Gastroesophageal sphincter (tissue), 4 donors: ENCODE measurements at regions not wholly inside any gene's neighbourhood (a gene's known extent, or its start where the extent isn't known, plus 50 kb on each side); places are given as distances from the start of the nearest gene placed in this dataset.

Experiments
- ATAC-seq: fragments of 150-250 bp; one replicate; pipeline ENCODE4 v1.9.1; 2016; ENCODE audit warnings: mild to moderate bottlenecking, moderate library complexity
- H3K27ac ChIP-seq, 4 donors: fragments of 200-600 bp; sonication (generic) in 3 of 4; 1 replicate in 3 of 4; 2 replicates in 1 of 4; pipeline ENCODE4 v1.5.1; 2016 to 2019
- H3K27me3 ChIP-seq: fragments of 200-600 bp; sonication (generic); one replicate; pipeline ENCODE4 v1.5.1; 2019
- H3K36me3 ChIP-seq, 2 donors: fragments of 200-600 bp; sonication (generic); one replicate each; pipeline ENCODE4 v1.5.1; 2019; ENCODE audit warnings: control low read depth in 1 of 2
- H3K4me1 ChIP-seq, 3 donors: fragments of 200-600 bp; sonication (generic); 1 replicate in 2 of 3; 2 replicates in 1 of 3; pipeline ENCODE4 v1.5.1; 2016 to 2019; ENCODE audit warnings: control low read depth in 2 of 3
- H3K4me3 ChIP-seq, 2 donors: fragments of 200-600 bp; sonication (generic); one replicate each; pipeline ENCODE4 v1.5.1; 2019; ENCODE audit warnings: mild to moderate bottlenecking in 1 of 2, moderate library complexity in 1 of 2
- H3K9me3 ChIP-seq, 3 donors: fragments of 200-600 bp; sonication (generic); one replicate each; pipeline ENCODE4 v1.5.1; 2017 to 2019; ENCODE audit warnings: control low read depth in 2 of 3
- EP300 ChIP-seq: sonication (generic); formaldehyde crosslinking; IDR thresholded peaks from one replicate; pipeline ENCODE4 v1.6.1; 2017; ENCODE audit warnings: antibody characterized with exemption, mild to moderate bottlenecking
- POLR2A ChIP-seq, 2 donors: fragments of 450-650 bp; IDR thresholded peaks; one replicate each; pipeline ENCODE4 v1.6.1; 2017; ENCODE audit warnings: antibody characterized with exemption in 2 of 2, mild to moderate bottlenecking in 2 of 2, moderate library complexity in 1 of 2
- POLR2AphosphoS5 ChIP-seq: sonication (generic); formaldehyde crosslinking; IDR thresholded peaks from one replicate; pipeline ENCODE4 v1.6.1; 2017; ENCODE audit warnings: antibody characterized with exemption
- WGBS, 2 donors: methylation state at CpG; one replicate each; pipeline ENCODE4 v1.1.5; 2018; ENCODE audit warnings: low coverage in 1 of 2; 5-methylcytosine and 5-hydroxymethylcytosine counted together
- TF ChIP-seq, protein P1 (sequence below), 4 experiments: fragments of 200-600 bp in 2 of 4; fragments of 450-650 bp in 2 of 4; sonication (generic) in 1 of 4; IDR thresholded peaks; one replicate each; pipeline ENCODE4 v1.5.1; 2017 to 2019; ENCODE audit warnings: antibody characterized with exemption in 4 of 4, mild to moderate bottlenecking in 2 of 4, moderate library complexity in 2 of 4

DNA sequence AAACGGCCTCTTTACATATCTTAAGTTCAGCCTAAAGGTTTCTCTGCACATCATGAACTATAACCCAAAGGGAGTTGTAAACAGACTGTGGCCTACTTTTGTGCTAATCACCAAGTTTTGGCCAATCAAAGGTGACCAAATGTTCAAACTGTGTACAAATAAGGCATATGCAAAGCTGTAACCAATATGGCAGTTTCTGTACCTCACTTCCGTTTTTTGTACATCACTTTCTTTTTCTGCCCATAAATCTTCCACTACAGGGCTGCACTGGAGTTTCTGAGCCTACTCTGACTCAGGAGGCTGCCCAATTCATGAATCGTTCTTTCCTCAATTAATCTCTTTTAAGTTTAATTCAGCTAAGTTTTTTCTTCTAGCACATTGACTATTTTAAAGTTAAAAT is 318.7 kb downstream of the SLC7A11 start:
- no peak overlapping the region for H3K27ac ChIP-seq
- WGBS, 2 donors: 89% methylated on average over 3 of the region's 3 CpGs
- H3K9me3 ChIP-seq: no peaks in the 10 kb centered on the region
- no peak for ATAC-seq
- H3K4me1 ChIP-seq: no peaks in the 10 kb centered on the region
- H3K27me3 ChIP-seq: no peaks in the 10 kb centered on the region
- TF ChIP-seq, protein P1, sequence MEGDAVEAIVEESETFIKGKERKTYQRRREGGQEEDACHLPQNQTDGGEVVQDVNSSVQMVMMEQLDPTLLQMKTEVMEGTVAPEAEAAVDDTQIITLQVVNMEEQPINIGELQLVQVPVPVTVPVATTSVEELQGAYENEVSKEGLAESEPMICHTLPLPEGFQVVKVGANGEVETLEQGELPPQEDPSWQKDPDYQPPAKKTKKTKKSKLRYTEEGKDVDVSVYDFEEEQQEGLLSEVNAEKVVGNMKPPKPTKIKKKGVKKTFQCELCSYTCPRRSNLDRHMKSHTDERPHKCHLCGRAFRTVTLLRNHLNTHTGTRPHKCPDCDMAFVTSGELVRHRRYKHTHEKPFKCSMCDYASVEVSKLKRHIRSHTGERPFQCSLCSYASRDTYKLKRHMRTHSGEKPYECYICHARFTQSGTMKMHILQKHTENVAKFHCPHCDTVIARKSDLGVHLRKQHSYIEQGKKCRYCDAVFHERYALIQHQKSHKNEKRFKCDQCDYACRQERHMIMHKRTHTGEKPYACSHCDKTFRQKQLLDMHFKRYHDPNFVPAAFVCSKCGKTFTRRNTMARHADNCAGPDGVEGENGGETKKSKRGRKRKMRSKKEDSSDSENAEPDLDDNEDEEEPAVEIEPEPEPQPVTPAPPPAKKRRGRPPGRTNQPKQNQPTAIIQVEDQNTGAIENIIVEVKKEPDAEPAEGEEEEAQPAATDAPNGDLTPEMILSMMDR (IDR thresholded peaks at IDR 0.05): no peak
- no peak for TF ChIP-seq POLR2AphosphoS5
- TF ChIP-seq EP300: no peak
- no peak for TF ChIP-seq POLR2A (IDR thresholded peaks at IDR 0.05)
- H3K4me3 ChIP-seq: no peak overlapping the region
- H3K36me3 ChIP-seq: no peaks in the 10 kb centered on the region

DNA sequence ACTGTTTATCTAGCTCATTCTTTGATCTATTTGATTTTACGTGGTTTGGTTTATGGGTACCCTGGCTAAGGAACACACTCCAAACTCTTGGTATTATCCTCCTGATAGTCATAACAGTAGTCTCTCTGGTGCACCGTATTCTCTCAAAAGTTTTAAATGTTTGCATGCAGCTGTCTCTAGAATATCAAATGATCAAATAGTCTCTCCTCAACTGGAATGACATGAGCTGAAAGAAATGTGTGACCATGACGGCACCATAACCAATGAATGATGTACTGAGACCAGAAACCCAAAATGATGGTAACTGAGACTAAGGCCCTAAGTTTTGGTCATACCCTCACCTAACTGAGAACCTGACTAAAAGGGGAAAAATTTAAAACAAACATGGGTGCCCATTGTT is 319.4 kb downstream of the SLC7A11 start:
- Histone ChIP-seq H3K27me3 (no peaks in the 10 kb centered on the region), H3K36me3 (no peaks in the 10 kb centered on the region), H3K4me1 (no peaks in the 10 kb centered on the region), H3K27ac (no peak overlapping the region), H3K9me3 (no peaks in the 10 kb centered on the region), H3K4me3 (no peak overlapping the region)
- TF ChIP-seq POLR2A (IDR thresholded peaks at IDR 0.05) (no peak), POLR2AphosphoS5 (no peak), EP300 (no peak)
- TF ChIP-seq, protein P1 (IDR thresholded peaks at IDR 0.05): no peak
- ATAC-seq: no peak
- WGBS, 2 donors: 78 to 81% methylated on average over 2 to 3 of the region's 3 CpGs

DNA sequence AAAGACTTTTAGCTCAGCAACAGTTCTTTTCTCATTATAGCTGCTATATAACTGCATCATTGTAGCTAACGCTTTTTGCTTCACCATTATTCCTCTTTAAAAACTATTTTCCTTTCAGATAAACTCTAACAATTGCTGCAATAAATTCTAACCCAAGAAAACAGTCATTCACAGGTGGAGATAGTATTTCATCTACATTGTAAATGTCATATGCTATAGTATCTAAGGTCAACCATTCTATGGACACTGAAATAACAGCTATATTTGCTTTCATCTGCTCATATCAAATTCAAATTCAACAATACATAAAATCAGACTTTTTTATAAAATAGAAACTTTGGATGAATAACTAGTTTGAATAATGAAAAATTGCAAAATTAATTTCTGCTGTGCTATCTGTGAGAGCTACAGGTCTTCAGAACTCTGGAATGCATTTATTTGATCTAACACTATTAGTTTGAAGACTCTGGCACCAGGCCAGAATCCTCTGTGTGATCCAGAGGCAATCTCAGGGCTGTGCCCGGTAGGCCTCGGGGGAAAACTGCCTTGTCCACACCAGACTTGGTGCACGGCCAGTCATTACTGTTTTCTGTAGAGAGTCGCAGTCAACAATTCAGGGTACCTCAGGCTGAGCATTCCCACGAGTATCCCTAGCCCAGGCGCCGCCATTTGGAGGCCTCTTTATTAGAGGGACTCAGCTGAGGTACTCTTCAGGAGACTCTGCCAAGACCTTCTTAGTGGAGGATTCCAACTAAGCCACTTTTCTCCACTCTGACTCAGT is 332.4 kb downstream of the SLC7A11 start:
- Histone ChIP-seq H3K27me3 (no peaks in the 10 kb centered on the region), H3K4me3 (no peak overlapping the region), H3K36me3 (no peaks in the 10 kb centered on the region), H3K9me3 (peaks cover 0 to 5% (median 0%) of the 10 kb centered on the region in 3 donors), H3K4me1 (no peaks in the 10 kb centered on the region), H3K27ac (no peak overlapping the region)
- WGBS, 2 donors: 86 to 94% methylated on average over 1 to 2 of the region's 8 CpGs
- no peak for ATAC-seq
- no peak for TF ChIP-seq POLR2AphosphoS5
- no peak for TF ChIP-seq POLR2A (IDR thresholded peaks at IDR 0.05)
- TF ChIP-seq, protein P1 (IDR thresholded peaks at IDR 0.05): no peak
- TF ChIP-seq EP300: no peak

DNA sequence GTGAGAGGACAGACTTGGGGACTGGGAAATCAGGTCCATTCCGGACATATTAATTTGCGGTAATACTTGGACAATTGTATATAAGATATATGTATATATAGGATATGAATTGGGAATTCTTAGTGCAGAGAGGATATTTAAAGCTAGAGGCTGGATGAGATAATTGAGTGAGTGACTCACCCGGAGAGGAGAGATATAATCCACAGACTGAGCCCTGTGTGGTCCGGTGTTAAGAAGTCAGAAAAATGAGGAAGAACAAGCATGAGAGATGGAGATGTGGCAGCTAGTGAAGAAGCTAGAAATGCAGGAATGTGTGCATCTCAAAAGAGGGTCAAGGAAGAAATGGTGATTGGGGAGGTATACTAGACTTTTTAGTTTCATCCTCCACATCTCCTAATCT is 336.2 kb downstream of the SLC7A11 start:
- Histone ChIP-seq H3K36me3 (no peaks in the 10 kb centered on the region), H3K4me1 (no peaks in the 10 kb centered on the region), H3K9me3 (no peaks in the 10 kb centered on the region), H3K27ac (no peak overlapping the region), H3K4me3 (no peak overlapping the region), H3K27me3 (no peaks in the 10 kb centered on the region)
- WGBS, 2 donors: 70 to 90% methylated on average over 3 to 4 of the region's 4 CpGs
- TF ChIP-seq POLR2A (IDR thresholded peaks at IDR 0.05) (no peak), EP300 (no peak), POLR2AphosphoS5 (no peak)
- TF ChIP-seq, protein P1 (IDR thresholded peaks at IDR 0.05): no peak
- no peak for ATAC-seq

DNA sequence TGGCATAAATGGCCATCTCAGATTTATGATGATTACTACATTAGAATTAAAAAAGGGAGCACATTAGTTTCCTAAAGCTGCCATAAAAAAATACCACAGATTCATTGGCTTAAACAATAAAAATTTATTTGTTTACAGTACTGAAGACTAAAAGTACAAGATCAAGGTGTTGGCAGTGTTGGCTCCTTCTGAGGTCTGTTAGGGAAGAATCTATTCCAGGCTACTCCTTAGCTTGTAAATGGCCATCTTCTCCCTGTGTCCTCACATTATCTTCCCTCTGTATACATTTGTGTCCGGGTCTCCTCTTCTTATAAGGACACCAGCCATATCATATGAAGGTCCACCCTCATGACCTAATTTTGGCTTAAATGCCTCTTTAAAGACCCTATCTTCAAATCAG is 341.0 kb downstream of the SLC7A11 start:
- H3K27ac ChIP-seq: no peak overlapping the region
- WGBS, 2 donors: 57 to 86% methylated on average over 1 of the region's 1 CpG
- no peak overlapping the region for H3K4me3 ChIP-seq
- H3K9me3 ChIP-seq: no peaks in the 10 kb centered on the region
- H3K4me1 ChIP-seq: no peaks in the 10 kb centered on the region
- no peaks in the 10 kb centered on the region for H3K36me3 ChIP-seq
- ATAC-seq: no peak
- no peak for TF ChIP-seq POLR2AphosphoS5
- H3K27me3 ChIP-seq: no peaks in the 10 kb centered on the region
